ENCODE measurements at regions not wholly inside any gene's neighbourhood (a gene's known extent, or its start where the extent isn't known, plus 50 kb on each side); places are given as distances from the start of the nearest gene placed in this dataset.

GRCh38 chr1:115411371-115412063 is 73.5 kb upstream of the NGF start:
- TF ChIP-seq CTCF (IDR thresholded peaks at IDR 0.05): no peak
- TF ChIP-seq POLR2A (IDR thresholded peaks at IDR 0.05): no peak
